Gastroesophageal sphincter (tissue), 4 donors: ENCODE measurements at regions not wholly inside any gene's neighbourhood (a gene's known extent, or its start where the extent isn't known, plus 50 kb on each side); places are given as distances from the start of the nearest gene placed in this dataset.

Source experiments
- ATAC-seq: fragments of 150-250 bp; one replicate; pipeline ENCODE4 v1.9.1; 2016; ENCODE audit warnings: mild to moderate bottlenecking, moderate library complexity
- H3K27ac ChIP-seq, 4 donors: fragments of 200-600 bp; sonication (generic) in 3 of 4; 1 replicate in 3 of 4; 2 replicates in 1 of 4; pipeline ENCODE4 v1.5.1; 2016 to 2019
- H3K27me3 ChIP-seq: fragments of 200-600 bp; sonication (generic); one replicate; pipeline ENCODE4 v1.5.1; 2019
- H3K36me3 ChIP-seq, 2 donors: fragments of 200-600 bp; sonication (generic); one replicate each; pipeline ENCODE4 v1.5.1; 2019; ENCODE audit warnings: control low read depth in 1 of 2
- H3K4me1 ChIP-seq, 3 donors: fragments of 200-600 bp; sonication (generic); 1 replicate in 2 of 3; 2 replicates in 1 of 3; pipeline ENCODE4 v1.5.1; 2016 to 2019; ENCODE audit warnings: control low read depth in 2 of 3
- H3K4me3 ChIP-seq, 2 donors: fragments of 200-600 bp; sonication (generic); one replicate each; pipeline ENCODE4 v1.5.1; 2019; ENCODE audit warnings: mild to moderate bottlenecking in 1 of 2, moderate library complexity in 1 of 2
- H3K9me3 ChIP-seq, 3 donors: fragments of 200-600 bp; sonication (generic); one replicate each; pipeline ENCODE4 v1.5.1; 2017 to 2019; ENCODE audit warnings: control low read depth in 2 of 3
- EP300 ChIP-seq: sonication (generic); formaldehyde crosslinking; IDR thresholded peaks from one replicate; pipeline ENCODE4 v1.6.1; 2017; ENCODE audit warnings: antibody characterized with exemption, mild to moderate bottlenecking
- POLR2A ChIP-seq, 2 donors: fragments of 450-650 bp; IDR thresholded peaks; one replicate each; pipeline ENCODE4 v1.6.1; 2017; ENCODE audit warnings: antibody characterized with exemption in 2 of 2, mild to moderate bottlenecking in 2 of 2, moderate library complexity in 1 of 2
- POLR2AphosphoS5 ChIP-seq: sonication (generic); formaldehyde crosslinking; IDR thresholded peaks from one replicate; pipeline ENCODE4 v1.6.1; 2017; ENCODE audit warnings: antibody characterized with exemption
- WGBS, 2 donors: methylation state at CpG; one replicate each; pipeline ENCODE4 v1.1.5; 2018; ENCODE audit warnings: low coverage in 1 of 2; 5-methylcytosine and 5-hydroxymethylcytosine counted together
- TF ChIP-seq, protein P1 (sequence below), 4 experiments: fragments of 200-600 bp in 2 of 4; fragments of 450-650 bp in 2 of 4; sonication (generic) in 1 of 4; IDR thresholded peaks; one replicate each; pipeline ENCODE4 v1.5.1; 2017 to 2019; ENCODE audit warnings: antibody characterized with exemption in 4 of 4, mild to moderate bottlenecking in 2 of 4, moderate library complexity in 2 of 4

DNA sequence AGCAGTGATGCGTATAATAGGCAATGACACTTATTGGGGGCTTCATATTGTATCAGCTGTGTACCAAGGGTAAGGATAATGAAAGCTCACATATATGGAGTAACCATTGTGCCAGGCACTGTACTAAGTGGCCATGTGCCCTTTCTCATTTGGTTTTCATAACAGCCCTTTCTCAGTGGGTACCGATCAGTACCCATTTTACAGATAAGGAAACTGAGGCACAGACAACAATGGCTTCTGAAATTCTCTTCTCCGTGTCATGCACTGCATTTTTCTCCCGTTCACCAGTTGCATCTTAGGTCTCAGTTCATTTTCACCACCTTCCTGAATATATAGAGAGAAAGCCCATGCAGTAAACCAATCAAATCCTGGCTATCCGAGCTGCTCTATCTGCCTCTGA is 216.7 kb upstream of the RBFOX1 start:
- no peak for TF ChIP-seq EP300
- no peak for TF ChIP-seq POLR2AphosphoS5
- TF ChIP-seq POLR2A (IDR thresholded peaks at IDR 0.05), result no peak
- WGBS, 2 donors, result 80 to 87% methylated on average over 1 to 5 of the region's 5 CpGs

DNA sequence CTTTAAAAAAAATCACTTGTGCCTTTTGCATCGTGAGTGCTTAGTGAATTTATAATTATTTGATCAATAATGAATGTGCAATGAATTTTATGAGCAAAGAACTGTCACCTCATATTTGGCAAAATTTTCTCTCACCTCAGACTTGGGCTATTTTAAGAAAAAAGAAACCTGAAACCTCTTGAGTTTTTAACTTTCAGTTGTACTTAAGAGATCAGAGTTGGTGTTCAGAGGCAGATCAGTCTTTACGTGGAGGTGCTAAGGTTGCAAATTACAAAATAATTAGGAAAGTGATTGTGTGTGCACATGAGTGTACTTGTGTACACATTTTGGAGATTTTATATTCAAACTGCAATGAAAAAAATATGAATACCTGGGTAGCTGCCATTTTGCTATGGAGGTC is 218.7 kb upstream of the RBFOX1 start:
- Histone ChIP-seq H3K36me3 (no peaks in the 10 kb centered on the region), H3K27me3 (peaks cover 6% of the 10 kb centered on the region), H3K9me3 (no peaks in the 10 kb centered on the region), H3K27ac (no peak overlapping the region), H3K4me1 (no peaks in the 10 kb centered on the region), H3K4me3 (no peak overlapping the region)
- TF ChIP-seq EP300, result no peak
- TF ChIP-seq, protein P1, sequence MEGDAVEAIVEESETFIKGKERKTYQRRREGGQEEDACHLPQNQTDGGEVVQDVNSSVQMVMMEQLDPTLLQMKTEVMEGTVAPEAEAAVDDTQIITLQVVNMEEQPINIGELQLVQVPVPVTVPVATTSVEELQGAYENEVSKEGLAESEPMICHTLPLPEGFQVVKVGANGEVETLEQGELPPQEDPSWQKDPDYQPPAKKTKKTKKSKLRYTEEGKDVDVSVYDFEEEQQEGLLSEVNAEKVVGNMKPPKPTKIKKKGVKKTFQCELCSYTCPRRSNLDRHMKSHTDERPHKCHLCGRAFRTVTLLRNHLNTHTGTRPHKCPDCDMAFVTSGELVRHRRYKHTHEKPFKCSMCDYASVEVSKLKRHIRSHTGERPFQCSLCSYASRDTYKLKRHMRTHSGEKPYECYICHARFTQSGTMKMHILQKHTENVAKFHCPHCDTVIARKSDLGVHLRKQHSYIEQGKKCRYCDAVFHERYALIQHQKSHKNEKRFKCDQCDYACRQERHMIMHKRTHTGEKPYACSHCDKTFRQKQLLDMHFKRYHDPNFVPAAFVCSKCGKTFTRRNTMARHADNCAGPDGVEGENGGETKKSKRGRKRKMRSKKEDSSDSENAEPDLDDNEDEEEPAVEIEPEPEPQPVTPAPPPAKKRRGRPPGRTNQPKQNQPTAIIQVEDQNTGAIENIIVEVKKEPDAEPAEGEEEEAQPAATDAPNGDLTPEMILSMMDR (IDR thresholded peaks at IDR 0.05), result no peak
- TF ChIP-seq POLR2AphosphoS5, result no peak
- ATAC-seq, result no peak
- WGBS, 2 donors, result 42 to 43% methylated on average over 2 of the region's 2 CpGs

More for the DNA sequence above, 216.7 kb upstream of the RBFOX1 start:
- no peak overlapping the region for H3K27ac ChIP-seq
- H3K4me3 ChIP-seq, result no peak overlapping the region
- no peaks in the 10 kb centered on the region for H3K36me3 ChIP-seq
- no peaks in the 10 kb centered on the region for H3K4me1 ChIP-seq
- H3K27me3 ChIP-seq, result peaks cover 6% of the 10 kb centered on the region
- no peak for ATAC-seq
- no peaks in the 10 kb centered on the region for H3K9me3 ChIP-seq

DNA sequence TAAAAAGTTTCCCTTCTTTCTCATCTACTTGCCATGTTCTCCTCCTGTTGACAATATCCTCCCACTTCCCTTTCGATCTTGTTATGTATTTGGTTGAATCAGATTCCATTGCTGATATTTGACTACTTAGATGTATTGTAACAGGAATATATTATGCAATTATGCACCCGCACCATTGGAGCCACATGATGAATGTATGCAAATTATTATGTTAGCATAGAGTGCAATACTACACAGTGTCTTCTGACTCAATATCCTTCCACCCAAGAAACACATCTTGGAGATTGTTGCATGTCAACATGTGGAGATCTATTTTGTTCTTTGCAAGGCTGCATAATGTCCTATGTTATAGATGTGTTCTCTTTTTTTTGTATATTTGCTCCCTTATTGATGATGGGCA is 219.2 kb upstream of the RBFOX1 start:
- no peak overlapping the region for H3K27ac ChIP-seq
- no peaks in the 10 kb centered on the region for H3K36me3 ChIP-seq
- WGBS, 2 donors, result 80 to 88% methylated on average over 1 to 2 of the region's 2 CpGs
- no peak for ATAC-seq
- TF ChIP-seq EP300, result no peak
- TF ChIP-seq, protein P1 (IDR thresholded peaks at IDR 0.05), result no peak
- TF ChIP-seq POLR2A (IDR thresholded peaks at IDR 0.05), result no peak
- TF ChIP-seq POLR2AphosphoS5, result no peak
- no peak overlapping the region for H3K4me3 ChIP-seq
- no peaks in the 10 kb centered on the region for H3K9me3 ChIP-seq
- H3K4me1 ChIP-seq, result no peaks in the 10 kb centered on the region
- H3K27me3 ChIP-seq, result peaks cover 6% of the 10 kb centered on the region

DNA sequence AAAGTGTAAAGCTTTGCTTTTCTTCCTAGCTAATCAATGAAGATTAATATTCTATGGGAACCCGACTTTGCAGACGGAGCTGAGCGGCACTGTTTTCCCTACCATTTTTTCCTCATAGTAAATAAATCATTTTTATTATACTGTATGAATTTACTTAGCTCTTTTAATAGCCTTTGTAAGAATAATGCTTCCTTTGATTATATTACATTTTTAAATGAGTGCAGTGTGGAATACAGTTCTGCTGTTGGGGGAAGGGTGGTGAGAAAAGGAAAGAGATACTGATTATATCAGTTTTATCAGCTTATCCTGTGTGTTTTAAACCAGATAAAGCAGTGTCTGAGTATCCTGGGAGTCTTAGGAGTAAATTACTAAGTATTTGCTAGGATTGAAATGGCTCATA is 221.4 kb upstream of the RBFOX1 start:
- Histone ChIP-seq H3K4me1 (no peaks in the 10 kb centered on the region), H3K27ac (no peak overlapping the region), H3K27me3 (peaks cover 5% of the 10 kb centered on the region), H3K9me3 (no peaks in the 10 kb centered on the region), H3K4me3 (no peak overlapping the region), H3K36me3 (no peaks in the 10 kb centered on the region)
- ATAC-seq, result no peak
- no peak for TF ChIP-seq EP300
- TF ChIP-seq, protein P1 (IDR thresholded peaks at IDR 0.05), result no peak
- no peak for TF ChIP-seq POLR2A (IDR thresholded peaks at IDR 0.05)
- TF ChIP-seq POLR2AphosphoS5, result no peak
- WGBS, 2 donors, result 15 to 48% methylated on average over 3 of the region's 3 CpGs

DNA sequence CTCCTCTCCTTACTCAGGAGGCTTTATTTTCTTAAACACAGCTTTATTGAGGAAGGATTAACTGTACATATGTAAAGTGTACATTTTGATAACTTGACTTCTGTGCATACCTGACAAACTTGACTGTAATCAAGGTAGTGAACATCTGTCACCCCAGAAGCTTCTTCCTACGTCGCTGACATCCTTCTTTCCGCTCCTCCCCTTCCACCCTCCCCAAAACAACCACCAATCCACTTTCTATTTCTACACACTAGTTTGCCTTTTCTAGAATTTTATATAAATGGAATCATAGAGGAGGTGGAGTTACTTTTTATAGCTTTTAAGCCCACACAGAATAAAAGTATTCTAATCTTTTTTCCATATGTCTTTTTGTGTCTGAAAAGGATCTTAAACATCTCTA is 225.2 kb upstream of the RBFOX1 start:
- WGBS, 2 donors, result 43% methylated on average over 3 of the region's 3 CpGs
- Histone ChIP-seq H3K27me3 (no peaks in the 10 kb centered on the region), H3K27ac (no peak overlapping the region), H3K36me3 (no peaks in the 10 kb centered on the region), H3K4me3 (no peak overlapping the region), H3K4me1 (no peaks in the 10 kb centered on the region), H3K9me3 (no peaks in the 10 kb centered on the region)
- no peak for ATAC-seq
- TF ChIP-seq POLR2A (IDR thresholded peaks at IDR 0.05) (no peak), POLR2AphosphoS5 (no peak), EP300 (no peak)
- TF ChIP-seq, protein P1 (IDR thresholded peaks at IDR 0.05), result no peak
